DMS 273 (cell line): ENCODE measurements at regions not wholly inside any gene's neighbourhood (a gene's known extent, or its start where the extent isn't known, plus 50 kb on each side); places are given as distances from the start of the nearest gene placed in this dataset.

Source experiments
- DNase-seq: peaks from one replicate; lab custom pipeline; 2025; ENCODE audit not compliant: unreplicated experiment; lab: John Stamatoyannopoulos, UW

GRCh38 chr7:17120756-17121155, 177.7 kb upstream of the AHR start:
- no peak for DNase-seq

- DNase-seq: no peak
These were observed 176.8 kb upstream of the AHR start for GRCh38 chr7:17121671-17122070.

GRCh38 chr7:17123020-17123419, 175.4 kb upstream of the AHR start:
- no peak for DNase-seq

GRCh38 chr7:17126413-17127268, 171.8 kb upstream of the AHR start:
- no peak for DNase-seq

- DNase-seq: no peak
These were observed 169.2 kb upstream of the AHR start for GRCh38 chr7:17129218-17129617.

- no peak for DNase-seq
These were observed 168.0 kb upstream of the AHR start for GRCh38 chr7:17130281-17131059.

- no peak for DNase-seq
These were observed 167.4 kb upstream of the AHR start for GRCh38 chr7:17131060-17131345.

- DNase-seq: no peak
These were observed 166.3 kb upstream of the AHR start for GRCh38 chr7:17131983-17132655.

GRCh38 chr7:17132726-17133125, 165.7 kb upstream of the AHR start:
- no peak for DNase-seq

GRCh38 chr7:17133977-17134376, 164.5 kb upstream of the AHR start:
- no peak for DNase-seq

- DNase-seq: no peak
These were observed 163.7 kb upstream of the AHR start for GRCh38 chr7:17134786-17135185.

GRCh38 chr7:17136126-17136525, 162.3 kb upstream of the AHR start:
- no peak for DNase-seq

GRCh38 chr7:17139081-17139480, 159.4 kb upstream of the AHR start:
- DNase-seq: no peak

- no peak for DNase-seq
These were observed 158.0 kb upstream of the AHR start for GRCh38 chr7:17140406-17140805.

GRCh38 chr7:17142831-17143541, 155.5 kb upstream of the AHR start:
- no peak for DNase-seq

GRCh38 chr7:17144322-17144721, 154.1 kb upstream of the AHR start:
- DNase-seq: no peak

GRCh38 chr7:17146621-17147020, 151.8 kb upstream of the AHR start:
- no peak for DNase-seq

- no peak for DNase-seq
These were observed 151.0 kb upstream of the AHR start for GRCh38 chr7:17147409-17147808.

- no peak for DNase-seq
These were observed 148.4 kb upstream of the AHR start for GRCh38 chr7:17150018-17150417.

- DNase-seq: no peak
These were observed 145.7 kb upstream of the AHR start for GRCh38 chr7:17152721-17153120.

GRCh38 chr7:17153536-17153935, 144.9 kb upstream of the AHR start:
- DNase-seq: no peak
